Kidney (tissue), 13 donors: ENCODE measurements at regions not wholly inside any gene's neighbourhood (a gene's known extent, or its start where the extent isn't known, plus 50 kb on each side); places are given as distances from the start of the nearest gene placed in this dataset.

Experiments
- DNase-seq, 5 donors: peaks; one replicate each; pipeline ENCODE4 v3.0.0-alpha.2; 2013 to 2020
- FAIRE-seq: peaks from 2 replicates; lab custom pipeline; 2012; peaks lifted over from hg19 to GRCh38; lab: Jason Lieb, UNC
- H3K27ac ChIP-seq, 2 donors: one replicate each; pipeline ENCODE4 v1.7.0; 2013; ENCODE audit warnings: low read depth in 2 of 2, low read length in 2 of 2, inconsistent platforms in 1 of 2
- H3K27me3 ChIP-seq: one replicate; pipeline ENCODE4 v1.7.1; 2013; ENCODE audit warnings: low read length, inconsistent platforms; ENCODE audit not compliant: control insufficient read depth, insufficient read depth
- H3K36me3 ChIP-seq, 3 donors: one replicate each; pipeline versions ENCODE4 v1.7.0 to v1.7.1; 2013; ENCODE audit warnings: low read length in 3 of 3, control low read depth in 1 of 3, inconsistent platforms in 1 of 3; ENCODE audit not compliant: insufficient read depth in 3 of 3, control insufficient read depth in 2 of 3
- H3K4me1 ChIP-seq, 3 donors: one replicate each; pipeline versions ENCODE4 v1.7.0 to v1.7.1; 2013; ENCODE audit warnings: low read length in 3 of 3, inconsistent platforms in 1 of 3, low read depth in 1 of 3; ENCODE audit not compliant: control insufficient read depth in 2 of 3, insufficient read depth in 2 of 3
- H3K4me3 ChIP-seq, 3 donors: one replicate each; pipeline versions ENCODE4 v1.7.0 to v1.8.1; 2013; ENCODE audit warnings: low read length in 3 of 3, control low read depth in 1 of 3, inconsistent platforms in 1 of 3
- H3K9ac ChIP-seq, 3 donors: one replicate each; pipeline versions ENCODE4 v1.7.0 to v1.7.1; 2013; ENCODE audit warnings: low read length in 3 of 3, control low read depth in 1 of 3, inconsistent platforms in 1 of 3
- H3K9me3 ChIP-seq, 3 donors: one replicate each; pipeline versions ENCODE4 v1.7.0 to v1.7.1; 2013; ENCODE audit warnings: low read length in 3 of 3, control low read depth in 1 of 3, inconsistent platforms in 1 of 3; ENCODE audit not compliant: control insufficient read depth in 2 of 3, insufficient read depth in 1 of 3
- CTCF ChIP-seq: IDR thresholded peaks from 3 replicates; pipeline ENCODE4 v1.5.1; 2012; ENCODE audit warnings: mild to moderate bottlenecking, moderate library complexity, borderline replicate concordance; ENCODE audit not compliant: insufficient read depth; ENCODE audit errors: extremely low read depth
- intact Hi-C: fragments of 100-400 bp; cut with DNase I; formaldehyde crosslinking; loops from one replicate; pipeline ENCODE4 v1.11.1; 2022
- donor health status: control.
- donor health status: control.
- donor health status: control.
- donor health status: control.
- donor health status: control.
- donor health status: DM: yes; HTN: yes; CAD: no.
- donor health status: Normal renal cell carcinoma (clear cell type).

- FAIRE-seq (no peak), DNase-seq (no peak)
- Histone ChIP-seq H3K4me3 (no peak overlapping the region), H3K27me3 (no peaks in the 10 kb centered on the region), H3K36me3 (no peaks in the 10 kb centered on the region), H3K4me1 (no peaks in the 10 kb centered on the region), H3K9ac (no peak overlapping the region), H3K27ac (no peak overlapping the region), H3K9me3 (no peaks in the 10 kb centered on the region)
- intact Hi-C loops: no loop called here
- no peak for TF ChIP-seq CTCF
Measured at GRCh38 chr13:47085346-47085745, 188.5 kb upstream of the HTR2A start.

GRCh38 chr13:47081850-47082249 lies 185.0 kb upstream of the HTR2A start:
- FAIRE-seq: no peak
- no peak overlapping the region for H3K9ac ChIP-seq
- intact Hi-C loops: no loop called here
- no peaks in the 10 kb centered on the region for H3K27me3 ChIP-seq
- H3K4me3 ChIP-seq: no peak overlapping the region
- no peak for DNase-seq
- H3K9me3 ChIP-seq: peaks cover 0 to under 1% (median 0%) of the 10 kb centered on the region in 3 donors
- H3K27ac ChIP-seq: no peak overlapping the region
- H3K4me1 ChIP-seq: no peaks in the 10 kb centered on the region
- TF ChIP-seq CTCF: no peak
- H3K36me3 ChIP-seq: no peaks in the 10 kb centered on the region

DNA sequence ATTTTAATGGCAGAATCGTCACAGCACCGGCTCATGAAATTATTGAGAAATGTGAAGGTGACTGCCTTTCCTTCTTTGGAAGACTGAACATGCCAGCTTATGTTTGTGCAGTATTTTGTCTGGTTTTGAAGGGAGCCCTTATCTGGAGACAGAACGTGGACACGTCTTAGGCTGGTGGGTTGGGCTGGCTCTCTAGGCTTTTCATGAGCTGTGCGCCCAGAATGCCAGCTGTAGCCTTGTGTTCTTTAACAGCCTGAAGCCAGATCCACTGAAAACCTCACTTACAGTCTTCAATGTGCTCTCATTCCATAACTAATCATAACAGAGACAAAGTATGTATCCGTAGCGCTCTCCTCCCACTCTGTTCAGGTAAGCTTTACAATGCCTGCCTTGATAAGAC lies 184.4 kb upstream of the HTR2A start:
- no peak overlapping the region for H3K27ac ChIP-seq
- FAIRE-seq: no peak
- intact Hi-C loops: no loop called here
- no peaks in the 10 kb centered on the region for H3K36me3 ChIP-seq
- H3K4me3 ChIP-seq: no peak overlapping the region
- TF ChIP-seq CTCF: no peak
- H3K27me3 ChIP-seq: no peaks in the 10 kb centered on the region
- H3K9me3 ChIP-seq: peaks cover 0 to 5% (median 0%) of the 10 kb centered on the region in 3 donors
- no peaks in the 10 kb centered on the region for H3K4me1 ChIP-seq
- no peak for DNase-seq
- H3K9ac ChIP-seq: no peak overlapping the region

GRCh38 chr13:47080621-47081020 lies 183.8 kb upstream of the HTR2A start:
- Histone ChIP-seq H3K4me1 (no peaks in the 10 kb centered on the region), H3K9ac (no peak overlapping the region), H3K27ac (no peak overlapping the region), H3K36me3 (no peaks in the 10 kb centered on the region), H3K4me3 (no peak overlapping the region), H3K27me3 (no peaks in the 10 kb centered on the region), H3K9me3 (peaks cover 0 to 5% (median 0%) of the 10 kb centered on the region in 3 donors)
- intact Hi-C loops: no loop called here
- DNase-seq (no peak), FAIRE-seq (no peak)
- no peak for TF ChIP-seq CTCF
